LHCN-M2 (cell line): ENCODE measurements at regions not wholly inside any gene's neighbourhood (a gene's known extent, or its start where the extent isn't known, plus 50 kb on each side); places are given as distances from the start of the nearest gene placed in this dataset.

Experiments used
- DNase-seq: peaks from one replicate; pipeline ENCODE4 v3.0.0-alpha.2; 2012; ENCODE audit warnings: low read depth

GRCh38 chr14:25756876-25757275 is 706.9 kb upstream of the STXBP6 start:
- DNase-seq, result no peak

GRCh38 chr14:25753130-25753529 is 703.2 kb upstream of the STXBP6 start:
- no peak for DNase-seq

- no peak for DNase-seq
Measured at GRCh38 chr14:25750436-25750835, 700.5 kb upstream of the STXBP6 start.
